CD1c-positive myeloid dendritic cell (primary cell): ENCODE measurements at regions not wholly inside any gene's neighbourhood (a gene's known extent, or its start where the extent isn't known, plus 50 kb on each side); places are given as distances from the start of the nearest gene placed in this dataset.
"Not testable (repeated sequence)": the region's sequence is repeated elsewhere in the genome, so short reads cannot be mapped to it uniquely, and the experiment has no call there.

Experiments used
- DNase-seq: peaks from one replicate; pipeline ENCODE4 v3.0.0-alpha.2; 2016; ENCODE audit errors: extremely low spot score

- DNase-seq, result no peak
Observed at GRCh38 chr2:187873132-187873531, 318.9 kb upstream of the TFPI start.

- no peak for DNase-seq
Observed at GRCh38 chr2:187874786-187875185, 320.6 kb upstream of the TFPI start.

GRCh38 chr2:187875261-187876141 lies 321.3 kb upstream of the TFPI start:
- no peak for DNase-seq

GRCh38 chr2:187876554-187876953 lies 322.3 kb upstream of the TFPI start:
- DNase-seq, result no peak

- DNase-seq, result no peak
Observed at GRCh38 chr2:187877391-187877790, 323.2 kb upstream of the TFPI start.

- no peak for DNase-seq
Observed at GRCh38 chr2:187878112-187878511, 323.9 kb upstream of the TFPI start.

- DNase-seq, result no peak
Observed at GRCh38 chr2:187879491-187879890, 325.3 kb upstream of the TFPI start.

GRCh38 chr2:187884003-187884402 lies 329.8 kb upstream of the TFPI start:
- no peak for DNase-seq

- no peak for DNase-seq
Observed at GRCh38 chr2:187890690-187891089, 336.5 kb upstream of the TFPI start.

- no peak for DNase-seq
Observed at GRCh38 chr2:187900021-187900420, 345.8 kb upstream of the TFPI start.

GRCh38 chr2:187906021-187906420 lies 351.8 kb upstream of the TFPI start:
- no peak for DNase-seq

- DNase-seq, result not testable (repeated sequence)
Observed at GRCh38 chr2:187910922-187911321, 356.7 kb upstream of the TFPI start.

GRCh38 chr2:187912950-187913349 lies 358.7 kb upstream of the TFPI start:
- DNase-seq, result no peak

GRCh38 chr2:187915810-187916209 lies 361.6 kb upstream of the TFPI start:
- no peak for DNase-seq

- no peak for DNase-seq
Observed at GRCh38 chr2:187916799-187917198, 362.6 kb upstream of the TFPI start.

GRCh38 chr2:187917535-187917934 lies 363.3 kb upstream of the TFPI start:
- DNase-seq, result no peak

GRCh38 chr2:187918996-187919821 lies 365.0 kb upstream of the TFPI start:
- DNase-seq, result no peak

GRCh38 chr2:187920511-187920910 lies 366.3 kb upstream of the TFPI start:
- no peak for DNase-seq

GRCh38 chr2:187922846-187923245 lies 368.6 kb upstream of the TFPI start:
- no peak for DNase-seq

- DNase-seq, result no peak
Observed at GRCh38 chr2:187924293-187924692, 367.4 kb upstream of the GULP1 start.

- DNase-seq, result no peak
Observed at GRCh38 chr2:187934236-187934635, 357.4 kb upstream of the GULP1 start.

GRCh38 chr2:187934692-187935091 lies 357.0 kb upstream of the GULP1 start:
- DNase-seq, result no peak

- no peak for DNase-seq
Observed at GRCh38 chr2:187935126-187935525, 356.5 kb upstream of the GULP1 start.
